DMS114 treated with DMSO at 0.1 percent for 48 hours (cell line): ENCODE measurements at regions not wholly inside any gene's neighbourhood (a gene's known extent, or its start where the extent isn't known, plus 50 kb on each side); places are given as distances from the start of the nearest gene placed in this dataset.
A peak's percentile ranks its signal among the peaks of the same experiment; 100 is the strongest.
"Not testable (repeated sequence)": the region's sequence is repeated elsewhere in the genome, so short reads cannot be mapped to it uniquely, and the experiment has no call there.

Experiments used
- DNase-seq: peaks from one replicate; lab custom pipeline; 2025; ENCODE audit not compliant: unreplicated experiment; lab: John Stamatoyannopoulos, UW

DNA sequence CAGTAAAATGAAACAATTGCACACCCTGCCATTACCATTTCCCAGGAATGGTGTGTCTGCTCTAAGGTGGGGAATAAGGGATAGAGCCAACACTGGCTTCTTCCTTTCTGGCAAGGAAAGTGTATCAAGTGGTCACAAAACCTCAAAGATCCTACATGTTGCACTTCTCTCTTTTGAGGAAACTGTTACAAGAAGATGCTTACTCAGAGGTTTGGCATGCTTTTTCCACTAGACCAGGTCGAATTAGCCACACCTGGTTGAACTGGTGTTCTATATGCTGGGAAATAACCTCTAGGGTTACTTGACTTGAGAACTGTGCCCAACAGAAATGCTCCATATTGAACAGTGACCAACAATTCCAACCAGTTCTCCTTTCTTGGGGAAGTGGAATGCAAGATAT, 102.9 kb downstream of the LRRN1 start:
- no peak for DNase-seq

DNA sequence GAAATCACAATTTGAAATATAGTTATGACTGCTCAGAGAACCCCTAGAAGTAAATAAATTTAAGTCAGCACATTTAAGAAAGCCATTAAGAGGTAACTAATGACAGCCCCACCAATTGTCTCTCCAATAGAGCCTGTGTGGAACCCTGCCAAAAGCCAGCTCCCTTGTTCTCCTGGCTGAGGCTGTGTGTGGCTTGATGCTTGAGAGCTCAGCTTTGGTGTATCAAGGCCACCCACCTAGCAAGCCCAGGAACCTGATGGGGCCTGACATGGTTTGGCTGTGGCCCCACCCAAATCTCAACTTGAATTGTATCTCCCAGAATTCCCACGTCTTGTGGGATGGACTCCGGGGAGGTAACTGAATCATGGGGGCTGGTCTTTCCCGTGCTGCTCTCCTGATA, 106.9 kb downstream of the LRRN1 start:
- DNase-seq: no peak

DNA sequence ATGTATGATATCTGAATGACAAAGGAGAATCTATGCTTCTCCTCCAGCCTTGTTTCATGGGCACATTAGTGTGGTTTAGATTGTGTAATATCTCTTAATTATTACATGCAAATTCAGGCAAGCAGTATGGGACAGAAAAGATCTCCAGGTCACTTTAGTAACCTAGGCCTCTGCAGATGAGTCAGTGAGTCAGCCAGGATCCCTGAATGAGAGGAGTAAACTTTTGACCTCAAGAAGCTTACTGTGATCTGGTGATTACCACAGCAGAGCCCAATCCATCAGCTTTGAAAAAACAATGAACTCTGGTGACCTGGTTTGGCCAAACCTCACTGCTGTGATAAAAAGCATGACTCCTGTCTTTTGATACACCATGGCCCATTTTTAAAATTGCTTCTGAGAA, 107.8 kb downstream of the LRRN1 start:
- DNase-seq: no peak

DNA sequence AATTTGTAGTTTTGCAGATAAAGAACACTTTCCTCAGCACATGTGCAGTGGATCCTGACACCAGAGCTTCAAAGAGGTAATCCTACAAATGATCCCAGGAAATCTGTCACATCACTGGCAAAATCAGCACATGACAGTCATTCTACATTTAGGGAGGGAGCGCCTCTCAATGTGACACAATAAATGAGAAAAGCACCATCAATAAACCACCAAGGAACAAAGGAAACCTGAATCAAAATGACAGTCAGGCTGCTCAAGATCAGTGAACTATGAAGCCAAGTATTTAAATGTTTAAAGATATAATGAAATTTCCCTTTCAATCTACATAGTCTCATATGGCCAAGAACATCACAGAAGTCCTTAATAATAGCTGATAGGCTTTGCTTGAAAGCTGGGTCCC, 119.5 kb downstream of the LRRN1 start:
- DNase-seq: no peak

DNA sequence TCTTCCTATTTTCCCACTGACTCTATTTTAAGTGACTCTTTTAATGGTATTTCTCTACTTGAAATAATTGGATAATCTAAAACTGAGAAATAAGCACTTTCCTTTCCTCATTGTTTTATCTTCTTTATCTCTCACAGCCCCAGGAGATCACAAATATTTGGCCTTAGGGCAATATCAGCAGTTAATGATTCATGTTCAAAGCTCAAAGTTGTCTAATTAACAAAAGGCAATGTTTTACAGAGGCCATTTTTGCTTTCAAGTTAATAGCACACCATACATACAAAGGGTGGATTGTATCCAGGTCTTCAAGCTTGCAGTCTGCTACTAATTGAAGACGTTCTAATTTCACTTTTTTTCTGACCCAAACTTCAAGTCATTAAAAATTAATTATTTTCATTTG, 120.1 kb downstream of the LRRN1 start:
- DNase-seq: no peak

DNA sequence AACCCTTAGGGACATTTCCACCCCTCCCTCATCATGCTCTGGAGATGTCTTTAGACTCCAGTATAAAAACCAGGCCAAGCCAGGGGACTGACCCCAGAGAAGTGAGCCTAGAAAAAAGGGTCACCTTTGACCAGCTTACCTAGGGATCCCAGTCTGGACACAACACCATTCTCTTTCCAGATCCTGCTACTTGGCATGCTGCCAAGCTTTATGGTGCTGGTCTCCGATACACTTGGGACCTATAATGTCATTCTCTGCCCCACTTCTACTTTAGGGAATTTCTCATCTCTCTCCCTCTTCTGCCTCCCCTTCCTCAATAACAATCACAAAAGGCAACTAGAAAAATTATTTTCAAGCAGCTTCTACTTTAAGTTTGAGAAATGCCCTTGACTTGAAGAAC, 124.4 kb downstream of the LRRN1 start:
- no peak for DNase-seq

DNA sequence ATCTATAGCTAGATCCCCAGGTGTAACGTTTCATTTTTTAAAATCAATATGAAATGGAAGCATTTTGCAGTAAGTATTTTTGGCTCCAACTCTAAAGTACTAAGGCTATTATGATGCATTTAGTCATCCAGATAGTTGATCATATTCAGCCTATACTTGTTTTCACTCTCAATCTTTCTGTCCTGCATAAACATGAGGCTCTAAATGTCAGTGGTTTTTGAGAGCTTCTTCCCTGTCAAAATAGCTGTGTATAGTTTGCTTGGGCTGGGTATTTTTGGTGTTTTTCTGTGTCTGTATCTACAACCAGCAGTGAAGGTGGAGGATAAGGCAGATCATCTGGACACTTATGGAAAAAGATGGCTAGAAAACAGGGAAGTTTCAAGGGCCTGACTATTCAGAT, 128.0 kb downstream of the LRRN1 start:
- DNase-seq: no peak

DNA sequence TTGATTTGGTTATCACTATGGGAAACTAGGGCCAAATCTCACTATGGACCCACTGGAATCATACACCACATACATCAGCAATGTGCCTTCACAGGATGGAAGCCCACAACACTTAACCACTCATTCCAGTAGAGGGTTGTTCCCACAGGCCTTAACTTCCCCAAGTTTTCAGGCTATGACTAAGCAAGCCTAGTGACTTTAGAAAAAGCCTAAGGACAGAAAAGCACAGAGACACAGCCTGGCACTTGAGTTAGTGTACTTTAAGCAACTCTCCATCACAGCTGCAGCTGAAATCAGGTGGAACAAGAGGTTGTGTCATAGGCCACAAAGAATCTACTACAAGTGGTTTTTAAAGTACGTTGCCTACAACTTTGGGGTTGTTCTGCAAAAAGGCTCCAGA, 128.7 kb downstream of the LRRN1 start:
- no peak for DNase-seq

DNA sequence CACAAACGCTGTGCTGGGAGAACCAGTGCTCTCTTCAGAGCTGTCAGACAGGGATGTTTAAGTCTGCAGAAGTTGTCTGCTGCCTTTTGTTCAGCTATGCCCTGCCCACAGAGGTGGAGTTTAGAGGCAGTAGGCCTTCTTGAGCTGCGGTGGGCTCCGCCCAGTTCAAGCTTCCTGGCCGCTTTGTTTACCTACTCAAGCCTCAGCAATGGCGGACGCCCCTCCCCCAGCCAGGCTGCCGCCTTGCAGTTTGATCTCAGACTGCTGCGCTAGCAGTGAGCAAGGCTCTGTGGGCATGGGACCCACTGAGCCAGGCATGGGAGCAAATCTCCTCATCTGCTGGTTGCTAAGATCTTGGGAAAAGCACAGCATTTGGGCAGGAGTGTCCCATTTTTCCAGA, 142.1 kb downstream of the LRRN1 start:
- DNase-seq: not testable (repeated sequence)

DNA sequence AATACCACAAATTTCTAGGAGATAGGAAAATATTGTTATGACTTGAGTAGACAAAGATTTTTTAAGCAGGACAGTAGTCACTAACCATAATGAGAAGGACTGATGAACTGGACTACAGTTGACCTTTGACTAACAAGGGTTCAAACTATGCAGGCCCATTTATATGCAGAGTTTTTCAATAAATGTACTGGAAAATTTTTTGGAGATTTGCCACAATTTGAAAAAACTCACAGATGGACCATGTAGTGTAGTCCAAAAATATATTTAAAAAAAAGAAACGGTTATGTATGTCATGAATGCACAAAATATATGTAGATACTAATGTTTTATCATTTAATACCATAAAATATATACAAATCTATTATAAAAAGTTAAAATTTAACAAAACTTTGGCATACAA, 151.8 kb downstream of the LRRN1 start:
- no peak for DNase-seq

DNA sequence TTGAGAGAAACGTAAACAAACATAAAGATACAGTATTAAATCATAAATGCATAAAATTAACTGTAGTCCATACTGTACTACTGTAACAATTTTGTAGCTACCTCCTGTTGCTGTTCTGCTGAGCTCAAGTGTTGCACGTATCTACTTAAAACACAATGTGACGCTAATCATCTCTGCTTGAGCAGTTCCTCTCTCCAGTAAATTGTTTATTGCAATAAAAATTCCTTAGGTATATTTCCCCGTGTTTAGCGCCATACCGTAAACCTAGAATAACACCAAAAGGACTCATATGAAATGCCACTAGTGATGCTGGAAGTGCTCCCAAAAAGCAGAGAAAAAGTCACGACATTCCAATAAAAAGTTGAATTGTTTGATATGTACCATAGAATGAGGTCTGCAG, 152.3 kb downstream of the LRRN1 start:
- DNase-seq: no peak

DNA sequence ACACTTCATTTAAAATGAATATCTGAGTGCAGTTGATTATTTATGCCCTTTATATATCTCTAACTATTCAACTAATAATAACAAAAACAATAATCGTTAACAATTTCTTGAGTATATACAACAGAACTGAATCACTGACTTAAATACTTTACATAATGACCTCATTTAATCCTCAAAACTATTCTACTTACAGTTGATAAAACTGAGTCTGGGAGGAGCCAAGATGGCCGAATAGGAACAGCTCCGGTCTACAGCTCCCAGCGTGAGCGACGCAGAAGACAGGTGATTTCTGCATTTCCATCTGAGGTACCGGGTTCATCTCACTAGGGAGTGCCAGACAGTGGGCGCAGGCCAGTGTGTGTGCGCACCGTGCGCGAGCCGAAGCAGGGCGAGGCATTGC, 163.6 kb downstream of the LRRN1 start:
- not testable (repeated sequence) for DNase-seq

DNA sequence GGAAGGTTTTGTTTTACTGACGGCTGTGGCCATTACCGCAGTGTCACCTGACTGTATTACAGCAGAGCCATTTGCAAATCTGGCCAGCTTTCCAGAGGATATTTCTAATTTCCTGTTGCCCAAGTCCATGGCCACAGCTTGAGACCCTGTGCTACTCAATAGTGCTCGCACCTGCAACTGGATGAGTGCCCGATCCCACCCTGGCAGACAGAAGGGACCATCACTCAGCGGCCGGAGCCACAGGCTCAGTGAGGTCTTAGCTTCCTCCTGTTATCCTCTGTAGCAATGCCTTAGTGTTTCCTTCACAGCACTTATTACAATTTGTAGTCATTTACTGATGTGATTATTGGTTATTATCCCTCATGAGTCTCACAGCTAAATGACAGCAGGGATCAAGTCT, 184.8 kb downstream of the LRRN1 start:
- DNase-seq: no peak

DNA sequence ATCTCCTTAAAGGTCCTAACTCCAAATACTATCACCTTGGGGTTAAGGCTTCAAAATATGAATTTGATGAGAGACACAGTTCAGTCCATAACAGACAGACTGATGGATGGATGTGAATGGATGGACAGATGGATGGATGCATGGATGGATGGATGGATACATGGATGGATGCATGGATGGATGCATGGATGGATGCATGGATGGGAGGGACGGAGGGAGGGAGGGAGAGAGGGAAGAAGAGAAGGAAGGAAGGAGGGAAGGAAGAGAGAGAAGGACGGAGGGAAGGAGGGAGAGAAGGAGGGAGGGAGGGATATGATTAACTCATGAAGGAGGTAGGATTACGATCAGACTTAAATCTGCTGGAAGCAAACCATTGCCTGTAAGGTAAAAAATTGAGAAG, 192.4 kb downstream of the LRRN1 start:
- DNase-seq: no peak

DNA sequence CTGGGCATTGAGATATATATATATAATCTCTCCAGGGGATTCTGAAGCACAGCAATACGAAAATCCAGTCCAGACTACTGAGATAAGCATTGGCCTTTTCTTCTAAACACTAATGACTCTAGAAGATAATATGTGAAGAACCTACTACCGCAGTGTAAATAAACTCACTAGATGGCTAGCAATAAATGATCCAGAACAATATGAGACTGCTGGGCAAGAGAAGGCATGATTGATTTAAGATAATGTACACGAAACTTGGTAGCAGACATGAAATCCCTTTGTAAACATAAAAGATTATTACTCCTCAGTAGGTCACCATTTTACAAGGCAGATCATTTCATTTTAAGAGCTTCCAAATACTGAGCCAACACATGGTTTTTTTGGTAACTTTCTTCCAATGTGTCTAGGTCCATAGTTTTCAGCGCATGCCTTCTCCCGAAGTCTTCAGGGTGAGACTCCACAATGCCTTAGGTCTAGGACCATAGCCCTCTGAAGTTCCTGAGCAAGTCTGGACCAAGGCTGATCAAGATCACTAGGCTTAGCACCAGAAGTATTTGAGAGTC, 193.2 kb downstream of the LRRN1 start:
- no peak for DNase-seq

DNA sequence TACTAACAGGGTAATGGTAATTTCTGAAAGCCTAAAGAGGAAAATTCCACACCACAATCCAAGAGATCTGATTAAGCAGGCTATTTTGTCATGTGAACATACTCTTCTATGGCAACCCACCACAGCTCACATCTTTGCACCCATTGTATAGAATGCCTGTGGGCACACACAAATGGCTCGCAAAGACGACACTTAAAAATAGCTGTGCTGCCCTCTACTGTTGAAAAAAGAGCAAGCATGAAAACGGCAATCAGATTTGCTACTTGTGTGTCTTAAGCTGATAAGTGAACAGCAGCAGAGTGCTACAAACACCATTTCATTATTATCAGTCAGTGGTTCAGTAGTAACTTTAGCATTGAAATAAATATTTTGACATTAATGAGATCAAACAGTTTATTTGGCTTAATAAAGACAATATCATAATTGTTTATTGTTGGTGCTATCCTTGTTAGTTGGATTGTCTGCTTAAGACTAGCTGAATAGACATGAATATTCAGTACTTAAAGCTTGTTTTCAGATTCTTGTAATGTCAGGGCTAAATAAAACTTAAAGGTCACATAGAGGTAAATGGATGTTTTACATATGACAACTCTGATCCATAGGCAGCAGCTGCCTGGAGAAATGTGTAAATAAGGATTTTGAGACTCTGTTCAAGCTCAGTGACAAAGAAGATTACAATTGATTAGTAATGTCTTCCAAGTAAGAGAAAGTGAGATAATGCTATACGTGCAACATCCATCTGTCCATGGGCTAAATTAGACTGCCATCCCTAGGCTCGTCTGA, 199.1 kb downstream of the LRRN1 start:
- DNase-seq: peak; percentile 22

DNA sequence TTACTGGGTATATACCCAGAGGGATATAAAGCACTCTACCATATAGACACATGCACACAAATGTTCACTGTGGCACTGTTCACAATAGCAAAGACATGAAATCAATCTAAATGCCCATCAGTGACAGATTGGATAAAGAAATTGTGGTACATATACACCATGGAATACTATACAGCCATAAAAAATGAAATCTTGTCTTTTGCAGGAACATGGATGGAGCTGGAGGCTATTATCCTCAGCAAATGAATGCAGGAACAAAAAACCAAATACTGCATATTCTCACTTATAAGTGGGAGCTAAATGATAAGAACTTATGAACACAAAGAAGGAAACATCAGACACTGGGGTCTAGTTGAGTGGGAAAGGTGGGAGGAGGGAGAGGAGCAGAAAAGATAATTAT, 200.1 kb downstream of the LRRN1 start:
- not testable (repeated sequence) for DNase-seq

DNA sequence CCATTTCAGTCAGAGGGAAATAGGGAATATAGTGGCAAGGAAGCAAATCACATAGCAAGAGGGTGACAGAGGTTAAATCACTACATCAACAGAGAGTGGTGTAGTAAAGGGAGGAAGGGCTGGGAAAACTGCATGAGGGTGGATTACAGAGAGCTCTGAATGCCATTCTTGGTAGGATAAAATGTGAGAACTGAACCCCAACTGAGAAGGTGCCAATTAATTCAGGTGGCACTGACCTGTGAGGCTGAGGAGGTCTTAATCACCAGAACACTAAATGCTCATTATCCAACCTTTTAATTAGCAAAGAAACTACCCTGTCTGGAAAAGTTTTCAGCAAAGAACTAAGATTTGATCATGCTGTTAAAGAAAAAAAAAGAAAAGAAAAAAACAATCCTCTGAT, 202.7 kb downstream of the LRRN1 start:
- DNase-seq: no peak

DNA sequence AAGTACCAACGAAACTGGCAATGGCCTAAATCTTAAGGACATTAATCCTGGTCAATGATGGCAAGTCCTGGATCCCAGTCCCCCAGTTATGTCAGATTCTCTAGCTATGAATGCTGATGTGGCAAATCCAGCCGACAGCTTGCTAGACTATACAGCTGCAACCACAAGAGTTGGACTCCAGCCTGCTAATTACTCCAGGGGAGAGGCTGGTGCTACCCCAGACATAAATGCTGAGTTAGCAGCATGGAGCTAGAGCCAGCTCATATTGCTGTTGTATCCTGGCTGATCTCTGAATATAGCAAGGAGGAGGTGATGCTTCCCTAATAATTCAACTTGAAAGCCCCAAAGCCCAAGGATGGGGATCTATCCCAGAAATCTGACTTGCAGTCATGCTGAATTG, 207.1 kb downstream of the LRRN1 start:
- DNase-seq: no peak

DNA sequence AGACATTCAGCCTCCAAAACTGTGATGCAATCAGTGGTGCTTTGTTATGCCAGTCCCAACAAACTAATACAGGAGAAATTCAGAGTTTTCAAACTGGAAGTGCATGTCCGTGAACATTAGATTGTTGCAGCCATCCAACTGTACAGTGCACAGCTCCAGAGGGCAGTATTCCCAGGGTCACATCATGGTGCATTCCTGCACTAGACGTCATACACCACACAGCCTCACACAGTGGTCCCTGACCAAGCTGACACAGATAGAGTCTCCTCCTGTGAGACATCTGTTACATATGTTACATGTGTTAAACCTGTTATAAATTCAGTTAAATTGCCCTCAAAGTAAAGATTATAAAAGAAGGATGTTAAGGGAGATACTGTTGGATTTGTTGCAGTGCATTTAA, 209.0 kb downstream of the LRRN1 start:
- DNase-seq: no peak

DNA sequence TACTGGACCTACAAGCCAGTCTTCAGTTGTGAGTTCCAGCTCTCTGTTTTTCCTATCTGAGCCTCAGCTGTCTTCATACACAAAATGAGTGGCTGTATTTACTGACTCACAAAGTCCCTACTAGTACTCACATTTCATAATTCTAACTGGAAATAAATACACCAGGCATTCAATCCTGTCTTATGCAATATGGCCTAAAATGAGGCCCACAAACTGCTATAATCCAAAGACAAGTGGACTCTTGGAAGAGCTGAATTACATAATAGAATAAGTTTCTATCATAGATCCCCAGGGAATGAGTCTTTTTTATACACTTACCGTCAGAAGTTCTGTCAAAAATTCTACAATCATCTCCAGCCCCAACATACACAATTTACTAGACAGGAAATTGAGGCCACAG, 211.9 kb downstream of the LRRN1 start:
- DNase-seq: no peak

DNA sequence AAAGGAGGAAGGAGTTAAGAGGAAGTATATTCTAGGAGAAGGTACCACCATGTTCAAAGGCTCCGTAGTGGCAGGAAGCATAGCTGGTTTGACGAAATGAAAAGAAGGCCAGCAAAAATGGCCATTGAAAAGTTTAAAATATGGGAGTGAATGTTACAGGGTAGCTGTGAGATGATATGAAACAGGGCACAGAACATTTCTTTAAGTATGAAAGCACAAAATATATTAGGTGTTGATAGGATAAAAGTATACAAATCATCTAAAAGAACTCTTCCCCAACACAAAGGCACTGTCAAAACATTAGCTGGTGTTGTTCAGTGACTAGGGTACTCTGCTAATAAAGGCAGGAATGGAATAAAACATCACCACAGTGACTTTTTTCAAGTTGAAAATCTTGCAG, 216.2 kb downstream of the LRRN1 start:
- no peak for DNase-seq

DNA sequence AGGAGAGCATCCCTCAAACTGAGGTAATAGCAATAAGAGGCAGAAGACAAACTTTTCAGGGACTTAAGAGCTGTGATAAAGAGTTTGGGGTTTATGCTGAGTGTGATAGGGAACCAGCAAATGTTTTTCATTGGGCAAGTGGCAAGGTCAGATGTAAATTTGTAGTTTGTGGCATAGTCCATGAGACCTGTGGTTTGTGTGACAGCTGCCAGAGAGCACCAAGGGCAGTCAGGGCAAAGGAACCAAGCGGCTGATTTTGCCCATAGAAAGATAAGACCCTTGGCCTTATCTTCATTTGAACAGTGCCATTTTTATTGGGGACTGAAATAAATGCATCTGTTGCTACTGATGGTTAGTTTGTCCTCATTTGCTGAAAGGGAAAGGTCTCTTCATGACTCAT, 220.3 kb downstream of the LRRN1 start:
- DNase-seq: no peak
